Ureter (tissue), 1 donor: ENCODE measurements at regions not wholly inside any gene's neighbourhood (a gene's known extent, or its start where the extent isn't known, plus 50 kb on each side); places are given as distances from the start of the nearest gene placed in this dataset.
"Not testable (repeated sequence)": the region's sequence is repeated elsewhere in the genome, so short reads cannot be mapped to it uniquely, and the experiment has no call there.

ENCODE experiments used
- DNase-seq: peaks from one replicate; pipeline ENCODE4 v3.0.0-alpha.2; 2020; ENCODE audit warnings: low spot score
- donor health status: DM: yes; HTN: yes; CAD: no.

- no peak for DNase-seq
These were observed 681.2 kb upstream of the NRP1 start for GRCh38 chr10:34015700-34016099.

- DNase-seq: no peak
These were observed 678.8 kb upstream of the NRP1 start for GRCh38 chr10:34013235-34013634.

GRCh38 chr10:34010891-34011290 lies 676.4 kb upstream of the NRP1 start:
- DNase-seq: no peak

GRCh38 chr10:34010228-34010627 lies 675.8 kb upstream of the NRP1 start:
- not testable (repeated sequence) for DNase-seq

- DNase-seq: no peak
These were observed 674.2 kb upstream of the NRP1 start for GRCh38 chr10:34008656-34009055.

GRCh38 chr10:34006471-34006870 lies 672.0 kb upstream of the NRP1 start:
- no peak for DNase-seq

GRCh38 chr10:34003561-34003960 lies 669.1 kb upstream of the NRP1 start:
- no peak for DNase-seq

GRCh38 chr10:34002896-34003295 lies 668.4 kb upstream of the NRP1 start:
- no peak for DNase-seq

GRCh38 chr10:34001831-34002230 lies 667.4 kb upstream of the NRP1 start:
- no peak for DNase-seq

GRCh38 chr10:34001087-34001580 lies 666.7 kb upstream of the NRP1 start:
- no peak for DNase-seq

GRCh38 chr10:33993917-33994316 lies 659.5 kb upstream of the NRP1 start:
- DNase-seq: no peak

GRCh38 chr10:33991924-33992323 lies 657.5 kb upstream of the NRP1 start:
- no peak for DNase-seq

GRCh38 chr10:33986515-33986914 lies 652.0 kb upstream of the NRP1 start:
- DNase-seq: no peak

- no peak for DNase-seq
These were observed 651.5 kb upstream of the NRP1 start for GRCh38 chr10:33986016-33986415.

- no peak for DNase-seq
These were observed 648.5 kb upstream of the NRP1 start for GRCh38 chr10:33982995-33983394.

- DNase-seq: no peak
These were observed 646.8 kb upstream of the NRP1 start for GRCh38 chr10:33981301-33981700.

- no peak for DNase-seq
These were observed 644.7 kb upstream of the NRP1 start for GRCh38 chr10:33979195-33979594.

GRCh38 chr10:33975481-33975880 lies 641.0 kb upstream of the NRP1 start:
- no peak for DNase-seq

GRCh38 chr10:33974976-33975478 lies 640.6 kb upstream of the NRP1 start:
- DNase-seq: no peak

GRCh38 chr10:33968983-33969382 lies 634.5 kb upstream of the NRP1 start:
- DNase-seq: no peak

- DNase-seq: no peak
These were observed 633.2 kb upstream of the NRP1 start for GRCh38 chr10:33967606-33968120.

GRCh38 chr10:33966946-33967345 lies 632.5 kb upstream of the NRP1 start:
- no peak for DNase-seq

- no peak for DNase-seq
These were observed 631.5 kb upstream of the NRP1 start for GRCh38 chr10:33965795-33966581.
